GM12874 (cell line): ENCODE measurements at regions not wholly inside any gene's neighbourhood (a gene's known extent, or its start where the extent isn't known, plus 50 kb on each side); places are given as distances from the start of the nearest gene placed in this dataset.

Experiments used
- TF ChIP-seq, protein P1 (sequence below): IDR thresholded peaks from 2 replicates; pipeline ENCODE4 v1.5.1; 2011; ENCODE audit warnings: low read depth, mild to moderate bottlenecking, control low read depth, low read length, moderate library complexity; ENCODE audit not compliant: insufficient read depth

DNA sequence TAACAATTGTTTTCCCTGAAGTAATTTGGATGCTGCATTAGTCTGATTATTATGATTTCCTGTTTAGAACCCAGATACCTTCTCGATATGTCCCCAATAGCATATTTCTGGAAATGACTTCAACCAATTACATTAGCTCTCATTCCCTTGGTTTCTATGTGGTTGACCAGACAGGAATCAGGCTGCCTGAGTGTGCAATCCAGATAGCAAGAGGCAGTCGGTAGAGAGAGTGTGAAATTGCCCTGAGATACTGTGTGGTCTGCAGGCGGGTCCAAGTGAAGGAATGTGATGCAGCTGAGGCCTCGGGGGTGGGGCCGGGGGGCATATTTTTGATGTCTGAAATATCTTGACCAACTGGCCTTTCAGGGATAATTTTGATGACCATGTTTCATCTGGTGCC is 143.9 kb upstream of the ITGA6 start:
- TF ChIP-seq, protein P1, sequence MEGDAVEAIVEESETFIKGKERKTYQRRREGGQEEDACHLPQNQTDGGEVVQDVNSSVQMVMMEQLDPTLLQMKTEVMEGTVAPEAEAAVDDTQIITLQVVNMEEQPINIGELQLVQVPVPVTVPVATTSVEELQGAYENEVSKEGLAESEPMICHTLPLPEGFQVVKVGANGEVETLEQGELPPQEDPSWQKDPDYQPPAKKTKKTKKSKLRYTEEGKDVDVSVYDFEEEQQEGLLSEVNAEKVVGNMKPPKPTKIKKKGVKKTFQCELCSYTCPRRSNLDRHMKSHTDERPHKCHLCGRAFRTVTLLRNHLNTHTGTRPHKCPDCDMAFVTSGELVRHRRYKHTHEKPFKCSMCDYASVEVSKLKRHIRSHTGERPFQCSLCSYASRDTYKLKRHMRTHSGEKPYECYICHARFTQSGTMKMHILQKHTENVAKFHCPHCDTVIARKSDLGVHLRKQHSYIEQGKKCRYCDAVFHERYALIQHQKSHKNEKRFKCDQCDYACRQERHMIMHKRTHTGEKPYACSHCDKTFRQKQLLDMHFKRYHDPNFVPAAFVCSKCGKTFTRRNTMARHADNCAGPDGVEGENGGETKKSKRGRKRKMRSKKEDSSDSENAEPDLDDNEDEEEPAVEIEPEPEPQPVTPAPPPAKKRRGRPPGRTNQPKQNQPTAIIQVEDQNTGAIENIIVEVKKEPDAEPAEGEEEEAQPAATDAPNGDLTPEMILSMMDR, result no peak

DNA sequence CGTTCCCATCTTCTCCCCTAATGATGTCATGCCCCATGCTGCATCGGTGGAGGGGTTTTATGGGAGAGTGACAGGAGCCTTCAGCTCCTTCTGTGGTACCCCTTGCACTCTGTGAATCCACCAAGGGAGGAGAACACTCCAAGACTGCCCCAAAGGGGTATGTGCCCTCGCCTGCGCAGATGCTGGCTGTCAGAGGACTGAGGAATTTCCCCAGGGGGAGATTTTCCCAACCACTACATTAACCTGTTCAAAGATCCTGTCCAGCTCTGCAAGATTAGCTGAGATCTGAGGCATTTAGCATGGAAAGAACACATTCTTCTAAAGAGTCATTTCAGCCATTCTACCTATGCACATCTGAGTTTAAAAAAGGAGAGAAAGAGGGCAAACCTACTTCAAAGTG is 143.2 kb upstream of the ITGA6 start:
- TF ChIP-seq, protein P1, result no peak

DNA sequence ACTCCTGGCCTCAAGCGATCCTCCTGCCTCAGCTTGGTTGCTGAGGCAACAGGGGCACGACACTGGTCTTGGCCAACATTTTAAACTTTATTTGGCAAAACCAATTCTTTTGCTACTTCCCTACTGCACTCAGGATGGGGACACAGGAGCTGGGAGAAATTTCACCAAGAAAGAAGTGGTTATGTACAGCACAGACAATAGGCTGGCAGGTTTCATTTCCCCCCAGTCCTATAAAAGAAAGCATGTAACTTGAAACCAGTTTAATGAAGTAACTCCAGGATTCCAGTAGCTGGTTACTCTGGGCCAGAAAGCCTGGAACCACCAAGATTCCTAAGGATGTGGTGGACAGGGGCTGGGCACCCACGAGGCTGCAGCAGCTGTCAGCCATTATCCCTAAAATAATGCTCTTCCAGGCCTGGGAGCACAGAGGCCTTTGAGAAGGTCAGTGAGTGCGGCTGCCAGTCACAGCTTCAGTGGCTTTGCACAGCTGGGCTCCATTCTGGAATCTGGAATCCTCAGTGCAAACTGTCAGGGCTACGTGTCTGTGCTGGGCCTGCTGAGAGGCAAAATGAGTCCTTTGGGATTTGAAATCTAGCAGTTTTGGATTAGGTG is 142.3 kb upstream of the ITGA6 start:
- TF ChIP-seq, protein P1, result no peak

DNA sequence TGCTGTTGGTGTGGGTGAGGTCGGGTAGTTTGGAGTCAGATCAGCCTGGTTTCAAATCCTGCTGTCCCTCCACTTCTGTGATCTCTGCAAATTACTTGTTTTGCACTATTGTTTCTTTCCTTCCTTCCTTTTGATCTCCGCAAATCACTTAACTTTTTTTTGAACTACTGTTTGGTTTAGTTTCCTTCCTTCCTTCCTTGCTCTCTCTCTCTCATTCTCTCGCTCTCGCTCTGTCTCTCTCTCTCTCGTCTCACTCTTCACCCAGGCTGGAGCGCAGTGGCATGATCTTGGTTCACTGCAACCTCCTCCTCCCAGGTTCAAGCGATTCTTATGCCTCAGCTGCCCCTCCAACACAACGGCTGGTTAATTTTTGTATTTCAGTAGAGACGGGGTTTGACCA is 141.6 kb upstream of the ITGA6 start:
- TF ChIP-seq, protein P1, result no peak

DNA sequence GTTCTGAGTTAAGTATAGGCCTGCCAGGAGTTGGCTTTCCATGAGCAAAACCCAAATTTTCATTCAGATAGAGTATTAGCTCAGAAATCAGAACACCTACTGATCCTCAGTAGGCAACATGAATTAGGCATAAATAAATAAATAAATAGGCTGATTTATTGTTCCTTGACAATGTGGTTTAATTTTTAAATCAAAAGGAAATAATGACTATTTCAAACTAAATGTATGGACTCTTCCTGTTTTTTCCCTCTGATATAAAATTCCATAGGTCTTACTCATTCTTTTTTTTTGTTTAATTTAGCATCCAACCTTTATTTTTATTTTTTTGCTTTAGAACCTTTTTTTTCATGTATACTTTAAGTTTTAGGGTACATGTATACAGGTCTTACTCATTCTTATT is 140.2 kb upstream of the ITGA6 start:
- TF ChIP-seq, protein P1, result no peak

DNA sequence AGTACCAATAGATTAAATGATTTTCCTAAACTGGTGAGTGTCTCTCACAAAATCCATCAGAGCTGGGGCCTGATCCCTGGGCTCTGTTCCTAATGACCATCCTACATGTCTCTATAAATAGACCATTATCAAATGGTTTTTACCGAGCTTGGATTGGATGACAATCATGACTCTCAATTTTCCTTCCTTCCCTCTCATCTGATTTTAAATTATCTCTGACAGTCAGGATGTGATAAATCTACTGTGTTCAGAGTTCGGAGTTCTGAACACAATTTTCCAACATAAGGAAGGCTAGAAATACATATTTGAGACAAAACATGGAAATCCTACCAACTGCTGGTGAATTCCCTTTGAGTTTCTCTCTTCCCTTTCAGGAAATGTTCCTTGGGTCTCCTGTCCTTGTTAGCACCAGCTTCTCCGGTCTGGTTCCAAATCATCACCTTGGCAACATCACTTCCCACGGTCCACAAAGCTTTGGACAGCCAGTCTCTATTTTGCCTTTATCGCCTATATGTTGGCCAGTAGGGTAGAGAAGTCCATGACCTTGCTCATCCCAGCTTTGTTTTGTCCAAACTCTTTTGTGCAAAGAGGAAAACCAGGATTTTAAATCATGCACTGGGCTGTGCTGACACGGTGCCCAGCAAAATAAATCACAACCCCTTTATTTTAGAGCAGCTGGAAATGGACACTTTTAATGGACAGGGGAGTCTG is 139.6 kb upstream of the ITGA6 start:
- TF ChIP-seq, protein P1, result no peak

DNA sequence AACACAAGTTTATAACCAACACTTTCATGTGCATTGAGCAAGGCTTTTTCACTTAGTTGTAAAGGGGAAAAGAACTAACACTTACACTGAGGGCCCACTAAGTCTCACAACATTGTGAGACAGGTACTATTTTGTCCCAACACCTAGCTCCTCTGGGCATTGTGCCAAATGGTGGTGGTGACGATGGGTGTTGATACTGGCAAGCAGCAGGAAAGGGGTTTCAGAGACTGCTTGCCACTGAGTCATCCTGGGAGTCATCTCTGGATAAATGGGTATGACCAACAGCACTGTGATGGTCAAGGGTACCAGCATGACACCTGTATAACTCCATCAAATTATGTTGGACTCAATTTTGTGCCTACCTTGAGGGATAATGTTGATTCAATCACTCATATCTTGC is 138.8 kb upstream of the ITGA6 start:
- TF ChIP-seq, protein P1, result no peak
